HEK293T (cell line): ENCODE measurements at regions not wholly inside any gene's neighbourhood (a gene's known extent, or its start where the extent isn't known, plus 50 kb on each side); places are given as distances from the start of the nearest gene placed in this dataset.

ENCODE experiments used
- CTCF ChIA-PET: fragments of 350-600 bp; formaldehyde crosslinking; extraction: SDS; loops from one replicate; lab custom pipeline; 2021; ENCODE audit warnings: antibody characterized with exemption, inconsistent platforms; lab: Yijun Ruan, JAX
- POLR2A ChIA-PET: fragments of 350-600 bp; formaldehyde crosslinking; extraction: SDS; loops from one replicate; lab custom pipeline; 2020; ENCODE audit warnings: antibody characterized with exemption, inconsistent platforms; lab: Yijun Ruan, JAX
- DNase-seq: peaks from one replicate; pipeline ENCODE4 v3.0.0; 2012; ENCODE audit warnings: mixed read lengths; ENCODE audit errors: extremely low spot score
- ARNT ChIP-seq: fragments of 450-650 bp; IDR thresholded peaks from 2 replicates; pipeline ENCODE4 v1.6.1; 2017; ENCODE audit warnings: mild to moderate bottlenecking
- BHLHE40 ChIP-seq: fragments of 450-650 bp; IDR thresholded peaks from 2 replicates; pipeline ENCODE4 v1.6.1; 2016; ENCODE audit warnings: mild to moderate bottlenecking, moderate library complexity, borderline replicate concordance
- CTBP1 ChIP-seq: fragments of 450-650 bp; IDR thresholded peaks from 2 replicates; pipeline ENCODE4 v1.6.1; 2016; ENCODE audit warnings: borderline replicate concordance
- ELF4 ChIP-seq: fragments of 450-650 bp; IDR thresholded peaks from 2 replicates; pipeline ENCODE4 v1.6.1; 2017; ENCODE audit warnings: antibody characterized with exemption
- FOXA1 ChIP-seq: fragments of 450-650 bp; IDR thresholded peaks from 2 replicates; pipeline ENCODE4 v1.6.1; 2016; ENCODE audit warnings: mild to moderate bottlenecking
- FOXK2 ChIP-seq: fragments of 450-650 bp; IDR thresholded peaks from 2 replicates; pipeline ENCODE4 v1.6.1; 2016; ENCODE audit warnings: mild to moderate bottlenecking
- FOXM1 ChIP-seq: fragments of 450-650 bp; IDR thresholded peaks from 2 replicates; pipeline ENCODE4 v1.6.1; 2017; ENCODE audit warnings: mild to moderate bottlenecking, borderline replicate concordance
- HDGF ChIP-seq: fragments of 450-650 bp; IDR thresholded peaks from 2 replicates; pipeline ENCODE4 v1.6.1; 2017; ENCODE audit warnings: antibody characterized with exemption, borderline replicate concordance
- L3MBTL2 ChIP-seq: fragments of 450-650 bp; conservative IDR thresholded peaks from 2 replicates; pipeline ENCODE4 v1.6.1; 2016; ENCODE audit warnings: mild to moderate bottlenecking
- LEF1 ChIP-seq: fragments of 450-650 bp; IDR thresholded peaks from 2 replicates; pipeline ENCODE4 v1.6.1; 2017; ENCODE audit warnings: mild to moderate bottlenecking, borderline replicate concordance
- NFRKB ChIP-seq: fragments of 450-650 bp; IDR thresholded peaks from 2 replicates; pipeline ENCODE4 v1.6.1; 2016; ENCODE audit warnings: mild to moderate bottlenecking, moderate library complexity
- SP1 ChIP-seq: fragments of 450-650 bp; IDR thresholded peaks from 2 replicates; pipeline ENCODE4 v1.6.1; 2017
- SUZ12 ChIP-seq: fragments of 450-650 bp; IDR thresholded peaks from 2 replicates; pipeline ENCODE4 v1.6.1; 2016; ENCODE audit warnings: mild to moderate bottlenecking
- TARDBP ChIP-seq: fragments of 450-650 bp; IDR thresholded peaks from 2 replicates; pipeline ENCODE4 v1.6.1; 2016
- ZNF384 ChIP-seq: fragments of 450-650 bp; IDR thresholded peaks from 2 replicates; pipeline ENCODE4 v1.6.1; 2016
- TF ChIP-seq, protein P1 (sequence below): fragments of 450-650 bp; IDR thresholded peaks from 2 replicates; pipeline ENCODE4 v1.6.1; 2016

- ChIA-PET CTCF (no interaction called here), POLR2A (no interaction called here)
These were observed 50.4 kb downstream of the FHIP1A start for GRCh38 chr4:151459375-151459774.

GRCh38 chr4:151460434-151460833 is 51.5 kb downstream of the FHIP1A start:
- no peak for DNase-seq
- POLR2A ChIA-PET: no interaction called here
- CTCF ChIA-PET: no interaction called here
- no peak for TF ChIP-seq NFRKB
- TF ChIP-seq SP1: no peak
- TF ChIP-seq TARDBP: no peak
- no peak for TF ChIP-seq CTBP1
- TF ChIP-seq SUZ12: no peak
- TF ChIP-seq, protein P1, sequence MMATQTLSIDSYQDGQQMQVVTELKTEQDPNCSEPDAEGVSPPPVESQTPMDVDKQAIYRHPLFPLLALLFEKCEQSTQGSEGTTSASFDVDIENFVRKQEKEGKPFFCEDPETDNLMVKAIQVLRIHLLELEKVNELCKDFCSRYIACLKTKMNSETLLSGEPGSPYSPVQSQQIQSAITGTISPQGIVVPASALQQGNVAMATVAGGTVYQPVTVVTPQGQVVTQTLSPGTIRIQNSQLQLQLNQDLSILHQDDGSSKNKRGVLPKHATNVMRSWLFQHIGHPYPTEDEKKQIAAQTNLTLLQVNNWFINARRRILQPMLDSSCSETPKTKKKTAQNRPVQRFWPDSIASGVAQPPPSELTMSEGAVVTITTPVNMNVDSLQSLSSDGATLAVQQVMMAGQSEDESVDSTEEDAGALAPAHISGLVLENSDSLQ: no peak
- TF ChIP-seq FOXA1: no peak
- TF ChIP-seq FOXM1: no peak
- TF ChIP-seq HDGF: no peak

More at GRCh38 chr4:151459375-151459774, 50.4 kb downstream of the FHIP1A start:
- no peak for DNase-seq
- no peak for TF ChIP-seq SP1
- no peak for TF ChIP-seq ELF4
- TF ChIP-seq ARNT: no peak
- TF ChIP-seq FOXA1: no peak
- TF ChIP-seq, protein P1: no peak
- TF ChIP-seq FOXM1: no peak
- TF ChIP-seq LEF1: no peak
- TF ChIP-seq ZNF384: no peak
- TF ChIP-seq SUZ12: no peak
- TF ChIP-seq BHLHE40: no peak
- TF ChIP-seq FOXK2: no peak

DNA sequence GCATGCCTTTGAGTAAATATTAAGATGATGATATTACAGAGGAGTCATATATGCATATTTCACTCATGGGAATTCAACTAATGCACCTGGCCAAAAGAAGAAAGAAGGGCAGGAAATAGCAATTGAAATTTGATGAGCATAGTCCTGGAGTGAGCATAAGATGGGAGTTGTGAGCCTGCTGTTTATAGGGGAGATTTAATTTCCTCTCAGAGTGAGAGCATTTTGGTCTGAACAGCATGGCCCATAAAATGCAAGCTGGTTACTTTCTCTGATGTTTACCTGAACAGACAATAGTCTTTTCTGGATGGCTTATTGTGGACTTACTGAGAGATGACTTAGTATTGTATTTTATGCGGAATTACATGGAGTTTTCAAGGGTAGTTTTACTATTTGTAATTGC is 53.6 kb downstream of the FHIP1A start:
- no peak for TF ChIP-seq ELF4
- TF ChIP-seq BHLHE40: no peak
- no peak for TF ChIP-seq FOXK2
- TF ChIP-seq NFRKB: no peak
- no peak for TF ChIP-seq SUZ12
- no peak for TF ChIP-seq SP1
- TF ChIP-seq, protein P1: no peak
- no peak for TF ChIP-seq LEF1
- TF ChIP-seq ARNT: no peak
- ChIA-PET CTCF (no interaction called here), POLR2A (no interaction called here)
- DNase-seq: no peak

DNA sequence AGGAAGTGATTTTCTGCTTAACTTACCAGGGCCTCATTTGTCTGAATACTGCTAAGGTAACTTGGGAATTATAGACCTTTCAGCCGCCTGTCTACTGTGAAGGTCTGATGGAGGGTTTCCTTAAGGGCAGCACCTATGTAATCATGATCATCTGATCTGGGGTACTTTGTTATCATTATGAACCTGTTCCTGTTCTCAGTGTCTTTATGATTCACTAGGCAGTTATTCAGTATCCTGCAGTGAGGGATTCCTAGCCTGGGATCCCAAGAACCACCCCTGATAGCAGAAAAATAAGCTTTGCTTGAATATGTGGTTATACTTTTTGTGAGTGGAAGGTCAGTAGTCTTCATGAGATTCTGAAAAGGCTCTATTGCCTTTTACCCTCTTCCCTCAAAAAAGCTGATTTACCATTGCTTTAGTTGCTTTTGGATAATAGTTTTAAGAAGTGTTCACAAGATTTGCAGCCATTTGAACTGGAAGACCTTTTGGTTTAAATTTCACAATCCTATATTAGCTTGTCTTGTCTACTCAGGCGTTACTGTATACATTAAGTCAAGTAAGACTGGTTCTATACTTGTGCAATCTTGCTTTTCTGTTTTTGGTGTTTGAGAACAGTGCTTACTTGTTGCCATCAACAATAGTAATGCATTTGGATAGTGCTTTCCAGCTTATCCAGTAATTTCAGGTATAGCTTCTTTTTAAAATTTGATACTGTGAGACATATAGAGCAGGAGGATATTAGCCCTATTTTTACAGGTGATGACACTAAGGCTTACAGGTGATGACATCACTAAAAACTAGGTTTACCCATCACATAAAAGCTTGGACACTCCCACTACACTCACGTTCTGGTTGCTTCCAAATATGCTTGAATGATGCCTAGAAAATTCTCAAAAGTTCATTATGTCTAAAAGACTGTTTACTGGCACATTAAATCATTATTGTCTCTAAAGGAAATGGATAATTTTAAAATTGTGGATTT is 60.0 kb downstream of the FHIP1A start:
- POLR2A ChIA-PET: no interaction called here
- CTCF ChIA-PET: interaction anchor here (0.6 kb wide), 1 partner anchor 12 kb away, joined by 3 read pairs; no protein-coding TSS in a partner anchor
- no peak for DNase-seq
- TF ChIP-seq LEF1 (no peak), SUZ12 (no peak), ZNF384 (no peak), ARNT (no peak), BHLHE40 (no peak), FOXK2 (no peak), FOXA1 (no peak), ELF4 (no peak), HDGF (no peak), TARDBP (no peak), FOXM1 (no peak), L3MBTL2 (no peak), NFRKB (no peak)
- TF ChIP-seq, protein P1: no peak

- no peak for DNase-seq
- ChIA-PET CTCF (no interaction called here), POLR2A (interaction anchor here (1.1 kb wide), 1 partner anchor 12 kb away, joined by 3 read pairs; no protein-coding TSS in a partner anchor)
- TF ChIP-seq CTBP1: no peak
- no peak for TF ChIP-seq ARNT
- TF ChIP-seq FOXM1: no peak
- TF ChIP-seq ZNF384: no peak
- TF ChIP-seq FOXA1: no peak
- no peak for TF ChIP-seq ELF4
- no peak for TF ChIP-seq FOXK2
- no peak for TF ChIP-seq TARDBP
- TF ChIP-seq, protein P1: no peak
- TF ChIP-seq SP1: no peak
- TF ChIP-seq HDGF: no peak
- TF ChIP-seq BHLHE40: no peak
- TF ChIP-seq NFRKB: no peak
- TF ChIP-seq L3MBTL2: no peak
- no peak for TF ChIP-seq SUZ12
- no peak for TF ChIP-seq LEF1
These were observed 61.0 kb downstream of the FHIP1A start for GRCh38 chr4:151469970-151470369.
